ENCODE measurements at regions not wholly inside any gene's neighbourhood (a gene's known extent, or its start where the extent isn't known, plus 50 kb on each side); places are given as distances from the start of the nearest gene placed in this dataset.

DNA sequence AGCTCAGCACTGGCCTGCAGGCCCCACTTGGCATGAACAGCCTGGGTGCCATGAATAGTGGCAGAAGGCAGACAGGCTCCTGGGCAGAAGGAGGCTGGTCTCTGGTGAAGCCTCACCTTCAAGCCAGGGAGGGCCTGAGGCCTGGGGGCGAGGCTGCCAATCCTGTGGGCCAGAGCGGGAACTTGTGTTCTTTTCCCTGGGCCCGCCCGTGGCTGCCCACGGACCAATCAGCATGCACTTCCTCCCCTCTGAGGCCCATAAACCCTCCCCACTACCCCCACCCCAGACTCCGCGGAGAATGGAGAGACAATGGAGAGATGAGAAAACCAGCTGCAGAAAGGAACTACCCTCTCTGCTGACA is 283.8 kb upstream of the ROBO1 start:
- DNase-seq (ENCODE audit: low spot score), result no peak
- no peak for TF ChIP-seq CTCF (IDR thresholded peaks at IDR 0.05; ENCODE audit: extremely low read depth, insufficient read depth, missing control alignments)
- in situ Hi-C loops (cut with MboI; ENCODE audit: low pct_unique_long_range_greater_than_20kb, low sequenced_read_pairs, unreplicated experiment), result no loop called here

- in situ Hi-C loops (cut with MboI; ENCODE audit: low pct_unique_long_range_greater_than_20kb, low sequenced_read_pairs, unreplicated experiment), result no loop called here
- TF ChIP-seq CTCF (IDR thresholded peaks at IDR 0.05; ENCODE audit: extremely low read depth, insufficient read depth, missing control alignments), result no peak
- DNase-seq (ENCODE audit: low spot score), result no peak
Measured at GRCh38 chr3:80050826-80051601, 283.2 kb upstream of the ROBO1 start.

GRCh38 chr3:80043226-80043625 is 275.4 kb upstream of the ROBO1 start:
- no peak for TF ChIP-seq CTCF (IDR thresholded peaks at IDR 0.05; ENCODE audit: extremely low read depth, insufficient read depth, missing control alignments)
- DNase-seq (ENCODE audit: low spot score), result no peak
- in situ Hi-C loops (cut with MboI; ENCODE audit: low pct_unique_long_range_greater_than_20kb, low sequenced_read_pairs, unreplicated experiment), result no loop called here

- in situ Hi-C loops (cut with MboI; ENCODE audit: low pct_unique_long_range_greater_than_20kb, low sequenced_read_pairs, unreplicated experiment), result no loop called here
- DNase-seq (ENCODE audit: low spot score), result no peak
- no peak for TF ChIP-seq CTCF (IDR thresholded peaks at IDR 0.05; ENCODE audit: extremely low read depth, insufficient read depth, missing control alignments)
Measured at GRCh38 chr3:80040067-80040466, 272.3 kb upstream of the ROBO1 start.

DNA sequence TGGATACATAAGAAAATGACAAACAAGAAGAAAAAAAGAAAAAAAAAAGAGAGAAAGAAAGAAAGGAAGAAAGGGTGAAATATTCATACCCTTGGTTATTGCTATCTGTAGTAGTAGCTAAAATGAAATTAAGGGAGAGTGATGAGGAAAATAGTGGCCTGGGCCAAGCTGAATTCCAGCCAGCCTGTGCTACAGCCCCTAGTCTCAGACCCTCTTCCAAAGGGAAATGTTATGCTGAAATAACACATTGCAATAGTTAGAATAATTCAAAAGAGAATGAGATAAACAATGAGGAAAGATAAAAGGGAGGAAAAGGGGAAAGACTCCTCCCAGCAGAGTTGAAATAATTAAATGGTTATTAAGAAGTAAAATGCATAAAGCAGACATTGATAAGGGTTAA is 268.4 kb upstream of the ROBO1 start:
- no peak for TF ChIP-seq CTCF (IDR thresholded peaks at IDR 0.05; ENCODE audit: extremely low read depth, insufficient read depth, missing control alignments)
- in situ Hi-C loops (cut with MboI; ENCODE audit: low pct_unique_long_range_greater_than_20kb, low sequenced_read_pairs, unreplicated experiment), result no loop called here

GRCh38 chr3:80035021-80035420 is 267.2 kb upstream of the ROBO1 start:
- no peak for DNase-seq (ENCODE audit: low spot score)
- in situ Hi-C loops (cut with MboI; ENCODE audit: low pct_unique_long_range_greater_than_20kb, low sequenced_read_pairs, unreplicated experiment), result no loop called here
- TF ChIP-seq CTCF (IDR thresholded peaks at IDR 0.05; ENCODE audit: extremely low read depth, insufficient read depth, missing control alignments), result no peak

More for the DNA sequence above, 268.4 kb upstream of the ROBO1 start:
- DNase-seq (ENCODE audit: low spot score), result no peak
